VCaP (cell line): ENCODE measurements at regions not wholly inside any gene's neighbourhood (a gene's known extent, or its start where the extent isn't known, plus 50 kb on each side); places are given as distances from the start of the nearest gene placed in this dataset.
"Not testable (repeated sequence)": the region's sequence is repeated elsewhere in the genome, so short reads cannot be mapped to it uniquely, and the experiment has no call there.

Experiments used
- H3K27ac ChIP-seq: fragments of 450-650 bp; 2 replicates; pipeline ENCODE4 v1.5.1; 2017
- CTCF ChIP-seq: fragments of 450-650 bp; conservative IDR thresholded peaks from 2 replicates; pipeline ENCODE4 v1.5.1; 2017; ENCODE audit warnings: mild to moderate bottlenecking, moderate library complexity

- no peak overlapping the region for H3K27ac ChIP-seq
- TF ChIP-seq CTCF: no peak
Measured at GRCh38 chr13:59398127-59398526, 765.6 kb downstream of the DIAPH3 start.

GRCh38 chr13:59398661-59399060 is 765.1 kb downstream of the DIAPH3 start:
- no peak overlapping the region for H3K27ac ChIP-seq
- no peak for TF ChIP-seq CTCF

- no peak overlapping the region for H3K27ac ChIP-seq
- TF ChIP-seq CTCF: no peak
Measured at GRCh38 chr13:59399513-59399912, 764.2 kb downstream of the DIAPH3 start.

GRCh38 chr13:59404331-59404730 is 759.4 kb downstream of the DIAPH3 start:
- TF ChIP-seq CTCF: no peak
- H3K27ac ChIP-seq: no peak overlapping the region

- H3K27ac ChIP-seq: not testable (repeated sequence)
Measured at GRCh38 chr13:59407251-59407650, 756.5 kb downstream of the DIAPH3 start.

GRCh38 chr13:59408738-59409137 is 755.0 kb downstream of the DIAPH3 start:
- no peak for TF ChIP-seq CTCF

GRCh38 chr13:59409211-59409610 is 754.5 kb downstream of the DIAPH3 start:
- no peak overlapping the region for H3K27ac ChIP-seq
- TF ChIP-seq CTCF: no peak

More at GRCh38 chr13:59408738-59409137, 755.0 kb downstream of the DIAPH3 start:
- H3K27ac ChIP-seq: no peak overlapping the region

- H3K27ac ChIP-seq: no peak overlapping the region
- no peak for TF ChIP-seq CTCF
Measured at GRCh38 chr13:59409634-59410200, 754.0 kb downstream of the DIAPH3 start.
